IMR-90 (cell line): ENCODE measurements at regions not wholly inside any gene's neighbourhood (a gene's known extent, or its start where the extent isn't known, plus 50 kb on each side); places are given as distances from the start of the nearest gene placed in this dataset.

Source experiments
- ATAC-seq: fragments of 200-7000 bp; cut with Tn5 transposase; 2 replicates; pipeline ENCODE4 v1.9.1; 2020; ENCODE audit warnings: low read depth, mild to moderate bottlenecking, moderate library complexity
- BruUV-seq: library from RNA; stranded (reverse); fragments of 400-500 nt; replicated peaks from 2 replicates; lab custom pipeline; 2021; lab: Mats Ljungman, UMichigan
- CTCF ChIA-PET: fragments of 300-600 bp; formaldehyde crosslinking; extraction: SDS; loops from one replicate; lab custom pipeline; 2021; ENCODE audit warnings: antibody characterized with exemption; lab: Yijun Ruan, JAX
- POLR2A ChIA-PET: fragments of 300-600 bp; sonication (Branson Sonifier 250); formaldehyde crosslinking; loops from one replicate; lab custom pipeline; 2022; ENCODE audit warnings: antibody characterized with exemption; ENCODE audit not compliant: unreplicated experiment; lab: Charles Lee
- DNase-seq: peaks from one replicate; pipeline ENCODE4 v3.0.0; 2013
- H2AFZ ChIP-seq: replicated peaks from 2 replicates; pipeline ENCODE3; 2013; ENCODE audit warnings: low read length, mild to moderate bottlenecking; ENCODE audit not compliant: poor library complexity
- H2AK5ac ChIP-seq: 2 replicates; pipeline ENCODE4 v1.6.1; 2013; ENCODE audit warnings: low read depth, low read length, inconsistent platforms
- H2AK9ac ChIP-seq: replicated peaks from 2 replicates; pipeline ENCODE3; 2013; ENCODE audit warnings: mild to moderate bottlenecking, low read depth, low read length, moderate library complexity; ENCODE audit not compliant: poor library complexity
- H2BK120ac ChIP-seq: 2 replicates; pipeline ENCODE4 v1.6.1; 2013; ENCODE audit warnings: low read depth, low read length, inconsistent platforms
- H2BK15ac ChIP-seq: 3 replicates; pipeline ENCODE4 v1.6.1; 2013; ENCODE audit warnings: low read depth, low read length, inconsistent platforms
- H2BK20ac ChIP-seq: 2 replicates; pipeline ENCODE4 v1.6.1; 2013; ENCODE audit warnings: low read depth, mild to moderate bottlenecking, inconsistent platforms, low read length, moderate library complexity
- H2BK5ac ChIP-seq: 2 replicates; pipeline ENCODE4 v1.6.1; 2013; ENCODE audit warnings: mild to moderate bottlenecking, low read depth, low read length, inconsistent platforms; ENCODE audit not compliant: poor library complexity, severe bottlenecking
- H3K14ac ChIP-seq: replicated peaks from 2 replicates; pipeline ENCODE4 v1.6.1; 2013; ENCODE audit warnings: low read depth, low read length, inconsistent platforms
- H3K18ac ChIP-seq: 2 replicates; pipeline ENCODE4 v1.6.1; 2013; ENCODE audit warnings: low read depth, low read length, control low read depth
- H3K23ac ChIP-seq: 2 replicates; pipeline ENCODE4 v1.6.1; 2013; ENCODE audit warnings: low read depth, low read length, inconsistent platforms
- H3K27ac ChIP-seq: 2 replicates; pipeline ENCODE4 v1.5.1; 2013; ENCODE audit warnings: mild to moderate bottlenecking, control low read depth, low read length; ENCODE audit not compliant: insufficient read depth
- H3K27me3 ChIP-seq: 2 replicates; pipeline ENCODE4 v1.6.1; 2013; ENCODE audit warnings: low read length; ENCODE audit not compliant: control insufficient read depth, insufficient read depth
- H3K36me3 ChIP-seq: 2 replicates; pipeline ENCODE4 v1.6.1; 2013; ENCODE audit warnings: low read length, mixed read lengths; ENCODE audit not compliant: control insufficient read depth, insufficient read depth
- H3K4ac ChIP-seq: 2 replicates; pipeline ENCODE4 v1.6.1; 2013; ENCODE audit warnings: low read depth, low read length, inconsistent platforms
- H3K4me1 ChIP-seq: 2 replicates; pipeline ENCODE4 v1.6.1; 2013; ENCODE audit warnings: low read length, mixed read lengths; ENCODE audit not compliant: control insufficient read depth, insufficient read depth
- H3K4me2 ChIP-seq: 2 replicates; pipeline ENCODE4 v1.6.1; 2013; ENCODE audit warnings: low read depth, mild to moderate bottlenecking, control low read depth, low read length, moderate library complexity
- H3K4me3 ChIP-seq: 2 replicates; pipeline ENCODE4 v1.5.1; 2013; ENCODE audit warnings: low read depth, mild to moderate bottlenecking, control low read depth, low read length, moderate library complexity; ENCODE audit not compliant: insufficient read depth
- H3K56ac ChIP-seq: 2 replicates; pipeline ENCODE4 v1.6.1; 2013; ENCODE audit warnings: low read length, inconsistent platforms; ENCODE audit not compliant: insufficient read depth; ENCODE audit errors: extremely low read depth
- H3K79me1 ChIP-seq, 2 experiments: 2 replicates each; pipeline ENCODE4 v1.6.1; 2013; ENCODE audit warnings: low read length in 2 of 2, inconsistent platforms in 1 of 2, low read depth in 1 of 2
- H3K9ac ChIP-seq: 2 replicates; pipeline ENCODE4 v1.6.1; 2013; ENCODE audit warnings: low read depth, low read length, control low read depth
- H3K9me1 ChIP-seq: 2 replicates; pipeline ENCODE4 v1.6.1; 2013; ENCODE audit warnings: low read length, inconsistent platforms; ENCODE audit not compliant: insufficient read depth
- H3K9me3 ChIP-seq: 2 replicates; pipeline ENCODE4 v1.6.1; 2013; ENCODE audit warnings: low read length; ENCODE audit not compliant: control insufficient read depth, insufficient read depth
- H4K20me1 ChIP-seq: 2 replicates; pipeline ENCODE4 v1.6.1; 2013; ENCODE audit warnings: low read length, inconsistent platforms; ENCODE audit not compliant: insufficient read depth
- H4K5ac ChIP-seq: 2 replicates; pipeline ENCODE4 v1.6.1; 2013; ENCODE audit warnings: mild to moderate bottlenecking, low read depth, low read length, control low read depth
- H4K8ac ChIP-seq, 2 experiments: 2 replicates each; pipeline ENCODE4 v1.6.1; 2013; ENCODE audit warnings: low read depth in 2 of 2, low read length in 2 of 2, control low read depth in 1 of 2, inconsistent platforms in 1 of 2
- H4K91ac ChIP-seq: 2 replicates; pipeline ENCODE4 v1.6.1; 2013; ENCODE audit warnings: low read depth, low read length, inconsistent platforms; ENCODE audit not compliant: insufficient read depth
- CEBPB ChIP-seq: IDR thresholded peaks from 2 replicates; pipeline ENCODE4 v1.6.1; 2012; ENCODE audit warnings: low read depth, low read length, improper control_type of control experiment
- CHD1 ChIP-seq: IDR thresholded peaks from 2 replicates; pipeline ENCODE4 v1.6.1; 2012; ENCODE audit warnings: low read depth, low read length, improper control_type of control experiment
- MAFK ChIP-seq: IDR thresholded peaks from 2 replicates; pipeline ENCODE4 v1.6.1; 2012; ENCODE audit warnings: low read depth, low read length, improper control_type of control experiment
- MAZ ChIP-seq: IDR thresholded peaks from 2 replicates; pipeline ENCODE4 v1.6.1; 2012; ENCODE audit warnings: low read depth, mild to moderate bottlenecking, low read length, improper control_type of control experiment, moderate library complexity, borderline replicate concordance
- MXI1 ChIP-seq: IDR thresholded peaks from 2 replicates; pipeline ENCODE4 v1.6.1; 2012; ENCODE audit warnings: low read depth, mild to moderate bottlenecking, low read length, moderate library complexity, borderline replicate concordance
- NFE2L2 ChIP-seq: fragments of 150-350 bp; IDR thresholded peaks from 2 replicates; pipeline ENCODE4 v1.6.1; 2016; ENCODE audit warnings: low read depth, mild to moderate bottlenecking, low read length
- RAD21 ChIP-seq: IDR thresholded peaks from 2 replicates; pipeline ENCODE4 v1.6.1; 2012; ENCODE audit warnings: low read length, improper control_type of control experiment
- RCOR1 ChIP-seq: IDR thresholded peaks from 2 replicates; pipeline ENCODE4 v1.6.1; 2012; ENCODE audit warnings: mild to moderate bottlenecking, low read length, improper control_type of control experiment; ENCODE audit not compliant: insufficient replicate concordance
- SMC3 ChIP-seq: fragments of 150-350 bp; IDR thresholded peaks from 2 replicates; pipeline ENCODE4 v1.6.1; 2016; ENCODE audit warnings: low read depth, mild to moderate bottlenecking, antibody characterized with exemption, low read length, moderate library complexity
- WGBS, 2 experiments: methylation state at CpG; one replicate each; pipeline versions ENCODE4 v1.1.5 to v1.1.7; 2013; ENCODE audit warnings: missing lambda C conversion rate in 2 of 2; ENCODE audit not compliant: insufficient read length in 1 of 2; ENCODE audit errors: extremely low coverage in 2 of 2; 5-methylcytosine and 5-hydroxymethylcytosine counted together
- dilution Hi-C: fragments of 300-500 bp; cut with HindIII; formaldehyde crosslinking; loops from one replicate; pipeline ENCODE4 v1.14.3; 2018; ENCODE audit warnings: low sequenced_read_pairs; ENCODE audit not compliant: unreplicated experiment
- in situ Hi-C: fragments of 300-500 bp; cut with MboI; formaldehyde crosslinking; loops from 3 replicates; pipeline ENCODE4 v1.14.3; 2019; ENCODE audit warnings: low sequenced_read_pairs, inconsistent platforms, mixed read lengths
- intact Hi-C: fragments of 100-400 bp; cut with micrococcal nuclease; formaldehyde crosslinking; loops from 2 replicates; pipeline ENCODE4 v1.10.0; 2022
- TF ChIP-seq, protein P1 (sequence below): fragments of 150-350 bp; IDR thresholded peaks from 2 replicates; pipeline ENCODE4 v1.6.1; 2016; ENCODE audit warnings: low read depth, mild to moderate bottlenecking, low read length, moderate library complexity, borderline replicate concordance
- TF ChIP-seq, protein P2 (sequence below): fragments of 150-350 bp; IDR thresholded peaks from 2 replicates; pipeline ENCODE4 v1.6.1; 2017; ENCODE audit warnings: mild to moderate bottlenecking, antibody characterized with exemption, low read length, low read depth
- TF ChIP-seq, protein P3 (sequence below): conservative IDR thresholded peaks from 2 replicates; pipeline ENCODE4 v1.5.1; 2012; ENCODE audit warnings: mild to moderate bottlenecking, low read depth, low read length, improper control_type of control experiment

DNA sequence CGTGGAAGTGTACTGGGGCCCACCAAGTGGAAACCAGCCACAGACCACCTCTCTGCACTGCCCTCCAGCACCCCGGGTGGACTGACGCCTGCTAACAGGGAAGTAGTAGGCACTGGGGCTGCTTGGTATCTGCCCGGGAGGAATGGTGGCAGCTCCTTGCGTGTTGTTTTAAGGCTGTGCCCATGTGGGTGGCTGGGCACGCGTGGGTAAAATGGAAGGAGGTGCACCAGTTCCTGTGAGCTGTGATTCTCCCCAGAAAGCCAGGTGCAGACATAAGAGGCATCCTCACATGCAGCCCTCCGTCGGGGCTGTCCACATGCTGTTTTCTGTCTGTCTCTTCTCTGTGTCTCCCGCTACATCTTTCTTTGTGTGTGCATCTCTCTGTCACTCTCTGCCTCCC, 122.3 kb downstream of the ENGASE start:
- no peak overlapping the region for H2BK15ac ChIP-seq
- H3K9ac ChIP-seq, result no peak overlapping the region
- dilution Hi-C loops, result no loop called here
- in situ Hi-C loops, result no loop called here
- no peak for ATAC-seq
- H4K20me1 ChIP-seq, result no peaks in the 10 kb centered on the region
- H3K4me3 ChIP-seq, result no peak overlapping the region
- H2BK120ac ChIP-seq, result no peak overlapping the region
- H3K9me3 ChIP-seq, result no peaks in the 10 kb centered on the region
- no peak overlapping the region for H2AK9ac ChIP-seq
- H2BK5ac ChIP-seq, result no peak overlapping the region
- H3K23ac ChIP-seq, result no peak overlapping the region
- H3K27me3 ChIP-seq, result peaks cover 15% of the 10 kb centered on the region
- H2AFZ ChIP-seq, result no peak overlapping the region
- no peak overlapping the region for H3K56ac ChIP-seq
- no peak overlapping the region for H3K4ac ChIP-seq
- no peak for DNase-seq
- peaks cover 1% of the 10 kb centered on the region; the same call in 1 of the 2 replicates for H3K4me1 ChIP-seq
- TF ChIP-seq RCOR1, result no peak
- TF ChIP-seq, protein P1, sequence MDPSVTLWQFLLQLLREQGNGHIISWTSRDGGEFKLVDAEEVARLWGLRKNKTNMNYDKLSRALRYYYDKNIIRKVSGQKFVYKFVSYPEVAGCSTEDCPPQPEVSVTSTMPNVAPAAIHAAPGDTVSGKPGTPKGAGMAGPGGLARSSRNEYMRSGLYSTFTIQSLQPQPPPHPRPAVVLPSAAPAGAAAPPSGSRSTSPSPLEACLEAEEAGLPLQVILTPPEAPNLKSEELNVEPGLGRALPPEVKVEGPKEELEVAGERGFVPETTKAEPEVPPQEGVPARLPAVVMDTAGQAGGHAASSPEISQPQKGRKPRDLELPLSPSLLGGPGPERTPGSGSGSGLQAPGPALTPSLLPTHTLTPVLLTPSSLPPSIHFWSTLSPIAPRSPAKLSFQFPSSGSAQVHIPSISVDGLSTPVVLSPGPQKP, result no peak
- no peak for TF ChIP-seq NFE2L2
- no peak for TF ChIP-seq RAD21
- no peak for TF ChIP-seq CEBPB
- TF ChIP-seq CHD1, result no peak
- no peak for TF ChIP-seq MAZ
- TF ChIP-seq MAFK, result no peak
- TF ChIP-seq, protein P2, sequence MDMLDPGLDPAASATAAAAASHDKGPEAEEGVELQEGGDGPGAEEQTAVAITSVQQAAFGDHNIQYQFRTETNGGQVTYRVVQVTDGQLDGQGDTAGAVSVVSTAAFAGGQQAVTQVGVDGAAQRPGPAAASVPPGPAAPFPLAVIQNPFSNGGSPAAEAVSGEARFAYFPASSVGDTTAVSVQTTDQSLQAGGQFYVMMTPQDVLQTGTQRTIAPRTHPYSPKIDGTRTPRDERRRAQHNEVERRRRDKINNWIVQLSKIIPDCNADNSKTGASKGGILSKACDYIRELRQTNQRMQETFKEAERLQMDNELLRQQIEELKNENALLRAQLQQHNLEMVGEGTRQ, result no peak
- TF ChIP-seq, protein P3, sequence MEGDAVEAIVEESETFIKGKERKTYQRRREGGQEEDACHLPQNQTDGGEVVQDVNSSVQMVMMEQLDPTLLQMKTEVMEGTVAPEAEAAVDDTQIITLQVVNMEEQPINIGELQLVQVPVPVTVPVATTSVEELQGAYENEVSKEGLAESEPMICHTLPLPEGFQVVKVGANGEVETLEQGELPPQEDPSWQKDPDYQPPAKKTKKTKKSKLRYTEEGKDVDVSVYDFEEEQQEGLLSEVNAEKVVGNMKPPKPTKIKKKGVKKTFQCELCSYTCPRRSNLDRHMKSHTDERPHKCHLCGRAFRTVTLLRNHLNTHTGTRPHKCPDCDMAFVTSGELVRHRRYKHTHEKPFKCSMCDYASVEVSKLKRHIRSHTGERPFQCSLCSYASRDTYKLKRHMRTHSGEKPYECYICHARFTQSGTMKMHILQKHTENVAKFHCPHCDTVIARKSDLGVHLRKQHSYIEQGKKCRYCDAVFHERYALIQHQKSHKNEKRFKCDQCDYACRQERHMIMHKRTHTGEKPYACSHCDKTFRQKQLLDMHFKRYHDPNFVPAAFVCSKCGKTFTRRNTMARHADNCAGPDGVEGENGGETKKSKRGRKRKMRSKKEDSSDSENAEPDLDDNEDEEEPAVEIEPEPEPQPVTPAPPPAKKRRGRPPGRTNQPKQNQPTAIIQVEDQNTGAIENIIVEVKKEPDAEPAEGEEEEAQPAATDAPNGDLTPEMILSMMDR, result no peak
- TF ChIP-seq MXI1, result no peak
- no peak for TF ChIP-seq SMC3
- H4K8ac ChIP-seq, result no peak overlapping the region
- H4K91ac ChIP-seq, result no peak overlapping the region
- no peak overlapping the region for H3K18ac ChIP-seq
- intact Hi-C loops, result no loop called here
- H3K4me2 ChIP-seq, result no peak overlapping the region
- no peak overlapping the region for H3K14ac ChIP-seq
- no peaks in the 10 kb centered on the region for H3K36me3 ChIP-seq
- no TSS peak for BruUV-seq
- H2BK20ac ChIP-seq, result no peak overlapping the region
- H4K5ac ChIP-seq, result no peak overlapping the region
- no peaks in the 10 kb centered on the region for H3K9me1 ChIP-seq
- ChIA-PET POLR2A (no interaction called here), CTCF (no interaction called here)
- H3K79me1 ChIP-seq, result no peaks in the 10 kb centered on the region
- no peak overlapping the region for H3K27ac ChIP-seq
- no peak overlapping the region for H2AK5ac ChIP-seq
- WGBS, 2 experiments, result 46% methylated on average over 4 of the region's 10 CpGs; no CpG with 5 or more reads in 1 of the 2 experiments
